ENCODE measurements at regions not wholly inside any gene's neighbourhood (a gene's known extent, or its start where the extent isn't known, plus 50 kb on each side); places are given as distances from the start of the nearest gene placed in this dataset.
"Not testable (repeated sequence)": the region's sequence is repeated elsewhere in the genome, so short reads cannot be mapped to it uniquely, and the experiment has no call there.

GRCh38 chr4:181020456-181020855, 1222.7 kb upstream of the TENM3 start:
- TF ChIP-seq ZNF274 (IDR thresholded peaks at IDR 0.05; ENCODE audit: low read depth, low read length) (no peak), SUZ12 (IDR thresholded peaks at IDR 0.05; ENCODE audit: extremely low read depth, insufficient read depth, insufficient read length) (no peak), YY1 (IDR thresholded peaks at IDR 0.05; ENCODE audit: insufficient read depth, insufficient read length) (no peak)
- no peaks in the 10 kb centered on the region for H3K27me3 ChIP-seq (ENCODE audit: insufficient read depth, insufficient read length)
- no peaks in the 10 kb centered on the region for H3K4me1 ChIP-seq (ENCODE audit: insufficient read depth, insufficient read length)

GRCh38 chr4:181021213-181021612, 1222.0 kb upstream of the TENM3 start:
- no peak for DNase-seq (ENCODE audit: low read depth, low spot score)
- Histone ChIP-seq H3K9me3 (ENCODE audit: insufficient read depth, low read length) (no peaks in the 10 kb centered on the region), H3K4me3 (ENCODE audit: insufficient read length, low read depth) (no peak overlapping the region), H3K4me1 (ENCODE audit: insufficient read depth, insufficient read length) (no peaks in the 10 kb centered on the region), H3K9ac (ENCODE audit: insufficient read length, low read depth) (no peak overlapping the region), H3K36me3 (ENCODE audit: insufficient read depth, insufficient read length, low read length) (no peaks in the 10 kb centered on the region), H3K27me3 (ENCODE audit: insufficient read depth, insufficient read length) (no peaks in the 10 kb centered on the region)
- TF ChIP-seq YY1 (IDR thresholded peaks at IDR 0.05; ENCODE audit: insufficient read depth, insufficient read length), result no peak
- no peak for TF ChIP-seq SUZ12 (IDR thresholded peaks at IDR 0.05; ENCODE audit: extremely low read depth, insufficient read depth, insufficient read length)
- TF ChIP-seq ZNF274 (IDR thresholded peaks at IDR 0.05; ENCODE audit: low read depth, low read length), result no peak

More at GRCh38 chr4:181020456-181020855, 1222.7 kb upstream of the TENM3 start:
- H3K9me3 ChIP-seq (ENCODE audit: insufficient read depth, low read length), result no peaks in the 10 kb centered on the region
- no peak for DNase-seq (ENCODE audit: low read depth, low spot score)
- H3K36me3 ChIP-seq (ENCODE audit: insufficient read depth, insufficient read length, low read length), result no peaks in the 10 kb centered on the region
- H3K4me3 ChIP-seq (ENCODE audit: insufficient read length, low read depth), result no peak overlapping the region
- H3K9ac ChIP-seq (ENCODE audit: insufficient read length, low read depth), result no peak overlapping the region

GRCh38 chr4:181030135-181030921, 1212.9 kb upstream of the TENM3 start:
- H3K27me3 ChIP-seq (ENCODE audit: insufficient read depth, insufficient read length); H3K36me3 ChIP-seq (ENCODE audit: insufficient read depth, insufficient read length, low read length); H3K9ac ChIP-seq (ENCODE audit: insufficient read length, low read depth); DNase-seq (ENCODE audit: low read depth, low spot score); H3K4me1 ChIP-seq (ENCODE audit: insufficient read depth, insufficient read length); H3K9me3 ChIP-seq (ENCODE audit: insufficient read depth, low read length); H3K4me3 ChIP-seq (ENCODE audit: insufficient read length, low read depth): not testable (repeated sequence)

GRCh38 chr4:181030961-181031360, 1212.2 kb upstream of the TENM3 start:
- Histone ChIP-seq H3K9me3 (ENCODE audit: insufficient read depth, low read length) (no peaks in the 10 kb centered on the region), H3K36me3 (ENCODE audit: insufficient read depth, insufficient read length, low read length) (no peaks in the 10 kb centered on the region), H3K4me1 (ENCODE audit: insufficient read depth, insufficient read length) (no peaks in the 10 kb centered on the region), H3K27me3 (ENCODE audit: insufficient read depth, insufficient read length) (no peaks in the 10 kb centered on the region), H3K4me3 (ENCODE audit: insufficient read length, low read depth) (no peak overlapping the region), H3K9ac (ENCODE audit: insufficient read length, low read depth) (no peak overlapping the region)
- no peak for DNase-seq (ENCODE audit: low read depth, low spot score)
- no peak for TF ChIP-seq SUZ12 (IDR thresholded peaks at IDR 0.05; ENCODE audit: extremely low read depth, insufficient read depth, insufficient read length)

- H3K36me3 ChIP-seq (ENCODE audit: insufficient read depth, insufficient read length, low read length), result no peaks in the 10 kb centered on the region
- DNase-seq (ENCODE audit: low read depth, low spot score), result no peak
- no peaks in the 10 kb centered on the region for H3K4me1 ChIP-seq (ENCODE audit: insufficient read depth, insufficient read length)
- H3K27me3 ChIP-seq (ENCODE audit: insufficient read depth, insufficient read length), result no peaks in the 10 kb centered on the region
- no peak overlapping the region for H3K4me3 ChIP-seq (ENCODE audit: insufficient read length, low read depth)
- H3K9me3 ChIP-seq (ENCODE audit: insufficient read depth, low read length), result no peaks in the 10 kb centered on the region
- no peak overlapping the region for H3K9ac ChIP-seq (ENCODE audit: insufficient read length, low read depth)
- TF ChIP-seq ZNF274 (IDR thresholded peaks at IDR 0.05; ENCODE audit: low read depth, low read length) (no peak), YY1 (IDR thresholded peaks at IDR 0.05; ENCODE audit: insufficient read depth, insufficient read length) (no peak)
Observed at GRCh38 chr4:181043486-181043885, 1199.7 kb upstream of the TENM3 start.

GRCh38 chr4:181046809-181047208, 1196.4 kb upstream of the TENM3 start:
- TF ChIP-seq SUZ12 (IDR thresholded peaks at IDR 0.05; ENCODE audit: extremely low read depth, insufficient read depth, insufficient read length), result no peak
- TF ChIP-seq YY1 (IDR thresholded peaks at IDR 0.05; ENCODE audit: insufficient read depth, insufficient read length), result no peak
- no peak for TF ChIP-seq ZNF274 (IDR thresholded peaks at IDR 0.05; ENCODE audit: low read depth, low read length)
- Histone ChIP-seq H3K36me3 (ENCODE audit: insufficient read depth, insufficient read length, low read length) (no peaks in the 10 kb centered on the region), H3K4me1 (ENCODE audit: insufficient read depth, insufficient read length) (no peaks in the 10 kb centered on the region), H3K9ac (ENCODE audit: insufficient read length, low read depth) (no peak overlapping the region), H3K4me3 (ENCODE audit: insufficient read length, low read depth) (no peak overlapping the region), H3K27me3 (ENCODE audit: insufficient read depth, insufficient read length) (no peaks in the 10 kb centered on the region), H3K9me3 (ENCODE audit: insufficient read depth, low read length) (no peaks in the 10 kb centered on the region)
- no peak for DNase-seq (ENCODE audit: low read depth, low spot score)

GRCh38 chr4:181051931-181052330, 1191.3 kb upstream of the TENM3 start:
- no peak overlapping the region for H3K4me3 ChIP-seq (ENCODE audit: insufficient read length, low read depth)
- H3K9me3 ChIP-seq (ENCODE audit: insufficient read depth, low read length), result no peaks in the 10 kb centered on the region
- H3K27me3 ChIP-seq (ENCODE audit: insufficient read depth, insufficient read length), result no peaks in the 10 kb centered on the region
- H3K4me1 ChIP-seq (ENCODE audit: insufficient read depth, insufficient read length), result no peaks in the 10 kb centered on the region
- no peaks in the 10 kb centered on the region for H3K36me3 ChIP-seq (ENCODE audit: insufficient read depth, insufficient read length, low read length)
- H3K9ac ChIP-seq (ENCODE audit: insufficient read length, low read depth), result no peak overlapping the region
- TF ChIP-seq ZNF274 (IDR thresholded peaks at IDR 0.05; ENCODE audit: low read depth, low read length), result no peak
- no peak for TF ChIP-seq YY1 (IDR thresholded peaks at IDR 0.05; ENCODE audit: insufficient read depth, insufficient read length)
- no peak for TF ChIP-seq SUZ12 (IDR thresholded peaks at IDR 0.05; ENCODE audit: extremely low read depth, insufficient read depth, insufficient read length)
- no peak for DNase-seq (ENCODE audit: low read depth, low spot score)

- DNase-seq (ENCODE audit: low read depth, low spot score), result no peak
- H3K27me3 ChIP-seq (ENCODE audit: insufficient read depth, insufficient read length), result no peaks in the 10 kb centered on the region
- no peaks in the 10 kb centered on the region for H3K36me3 ChIP-seq (ENCODE audit: insufficient read depth, insufficient read length, low read length)
- H3K4me3 ChIP-seq (ENCODE audit: insufficient read length, low read depth), result no peak overlapping the region
- H3K9ac ChIP-seq (ENCODE audit: insufficient read length, low read depth), result no peak overlapping the region
- TF ChIP-seq YY1 (IDR thresholded peaks at IDR 0.05; ENCODE audit: insufficient read depth, insufficient read length) (no peak), ZNF274 (IDR thresholded peaks at IDR 0.05; ENCODE audit: low read depth, low read length) (no peak), SUZ12 (IDR thresholded peaks at IDR 0.05; ENCODE audit: extremely low read depth, insufficient read depth, insufficient read length) (no peak)
- no peaks in the 10 kb centered on the region for H3K9me3 ChIP-seq (ENCODE audit: insufficient read depth, low read length)
- no peaks in the 10 kb centered on the region for H3K4me1 ChIP-seq (ENCODE audit: insufficient read depth, insufficient read length)
Observed at GRCh38 chr4:181061787-181062186, 1181.4 kb upstream of the TENM3 start.

Data from NT2/D1 (cell line).